ENCODE measurements at regions not wholly inside any gene's neighbourhood (a gene's known extent, or its start where the extent isn't known, plus 50 kb on each side); places are given as distances from the start of the nearest gene placed in this dataset.

DNA sequence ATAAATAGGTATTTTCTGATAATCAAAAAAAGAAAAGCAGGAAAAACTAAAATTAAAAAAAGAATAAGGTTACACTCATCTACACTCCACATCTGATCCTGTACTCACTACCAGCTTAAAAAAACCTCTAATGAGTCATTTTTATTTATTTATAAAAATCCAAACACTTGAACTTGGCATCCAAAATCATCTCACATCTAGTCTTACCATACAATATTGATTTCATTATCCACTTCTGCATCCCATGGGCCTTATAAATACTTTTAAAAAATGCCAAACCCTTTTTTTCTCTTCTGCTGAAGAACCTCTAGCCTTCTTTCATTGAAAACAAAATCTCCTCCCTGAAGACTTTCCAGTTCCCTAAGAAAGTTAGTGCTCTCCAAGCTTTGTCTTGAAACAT is 109.7 kb downstream of the TMTC3 start:
- Mint-ChIP-seq H3K36me3 (no peaks in the 10 kb centered on the region), H3K27me3 (no peaks in the 10 kb centered on the region), H3K27ac (no peak overlapping the region), H3K4me1 (no peaks in the 10 kb centered on the region), H3K9me3 (no peaks in the 10 kb centered on the region), H3K4me3 (no peak overlapping the region)
- no peak for ATAC-seq (replicated peaks)
- DNase-seq: no peak

GRCh38 chr12:88253371-88253978 is 111.4 kb downstream of the TMTC3 start:
- H3K4me3 Mint-ChIP-seq: no peak overlapping the region
- no peaks in the 10 kb centered on the region for H3K36me3 Mint-ChIP-seq
- ATAC-seq (replicated peaks) (no peak), DNase-seq (no peak)
- no peak overlapping the region for H3K27ac Mint-ChIP-seq
- no peaks in the 10 kb centered on the region for H3K4me1 Mint-ChIP-seq
- H3K27me3 Mint-ChIP-seq: no peaks in the 10 kb centered on the region
- H3K9me3 Mint-ChIP-seq: no peaks in the 10 kb centered on the region

- ATAC-seq (replicated peaks): no peak
- Mint-ChIP-seq H3K4me1 (no peaks in the 10 kb centered on the region), H3K4me3 (no peak overlapping the region)
Observed at GRCh38 chr12:88255224-88255623, 113.1 kb downstream of the TMTC3 start.

GRCh38 chr12:88255847-88256246 is 113.7 kb downstream of the TMTC3 start:
- Mint-ChIP-seq H3K27ac (no peak overlapping the region), H3K4me1 (no peaks in the 10 kb centered on the region), H3K36me3 (no peaks in the 10 kb centered on the region)

More at GRCh38 chr12:88255224-88255623, 113.1 kb downstream of the TMTC3 start:
- DNase-seq: no peak
- Mint-ChIP-seq H3K27ac (no peak overlapping the region), H3K27me3 (no peaks in the 10 kb centered on the region), H3K36me3 (no peaks in the 10 kb centered on the region), H3K9me3 (no peaks in the 10 kb centered on the region)

DNA sequence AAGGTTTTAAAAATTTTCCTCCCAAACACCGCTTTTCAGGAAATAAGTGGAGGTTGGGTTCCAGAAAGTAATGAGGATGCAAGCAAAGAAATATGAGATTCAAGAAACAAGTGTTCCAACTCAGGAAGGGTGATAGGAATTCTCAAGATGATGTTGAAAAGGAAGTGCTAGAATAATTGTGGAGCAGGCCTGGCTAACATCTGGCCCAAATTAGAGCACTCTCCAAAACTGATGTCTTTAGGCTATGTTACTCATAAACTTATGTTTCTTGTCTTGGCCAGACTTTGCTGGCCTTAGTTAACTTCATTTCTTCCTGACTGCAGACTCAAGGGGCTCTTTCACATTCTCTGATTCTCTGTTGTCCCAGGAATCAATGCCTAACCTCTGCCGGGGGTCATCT is 116.3 kb downstream of the TMTC3 start:
- ATAC-seq (replicated peaks) (no peak), DNase-seq (no peak)
- H3K36me3 Mint-ChIP-seq: no peaks in the 10 kb centered on the region
- no peak overlapping the region for H3K4me3 Mint-ChIP-seq
- no peak overlapping the region for H3K27ac Mint-ChIP-seq
- no peaks in the 10 kb centered on the region for H3K27me3 Mint-ChIP-seq
- H3K9me3 Mint-ChIP-seq: no peaks in the 10 kb centered on the region
- no peaks in the 10 kb centered on the region for H3K4me1 Mint-ChIP-seq

More at GRCh38 chr12:88255847-88256246, 113.7 kb downstream of the TMTC3 start:
- no peak for DNase-seq
- ATAC-seq (replicated peaks): no peak
- Mint-ChIP-seq H3K9me3 (no peaks in the 10 kb centered on the region), H3K27me3 (no peaks in the 10 kb centered on the region), H3K4me3 (no peak overlapping the region)

- Mint-ChIP-seq H3K4me3 (no peak overlapping the region), H3K4me1 (no peaks in the 10 kb centered on the region), H3K9me3 (peaks cover 0 to 3% of the 10 kb centered on the region in 2 donors), H3K36me3 (no peaks in the 10 kb centered on the region), H3K27ac (no peak overlapping the region), H3K27me3 (no peaks in the 10 kb centered on the region)
- ATAC-seq (replicated peaks): no peak
- no peak for DNase-seq
Observed at GRCh38 chr12:88266806-88267360, 124.8 kb downstream of the TMTC3 start.

- Mint-ChIP-seq H3K4me1 (no peaks in the 10 kb centered on the region), H3K9me3 (peaks cover 0 to 4% of the 10 kb centered on the region in 2 donors), H3K4me3 (no peak overlapping the region), H3K27ac (no peak overlapping the region), H3K27me3 (no peaks in the 10 kb centered on the region), H3K36me3 (no peaks in the 10 kb centered on the region)
- ATAC-seq (replicated peaks): no peak
- no peak for DNase-seq
Observed at GRCh38 chr12:88267630-88268029, 125.5 kb downstream of the TMTC3 start.

- DNase-seq (no peak), ATAC-seq (replicated peaks) (no peak)
- H3K27ac Mint-ChIP-seq: no peak overlapping the region
- H3K4me1 Mint-ChIP-seq: no peaks in the 10 kb centered on the region
- H3K36me3 Mint-ChIP-seq: no peaks in the 10 kb centered on the region
- no peak overlapping the region for H3K4me3 Mint-ChIP-seq
- no peaks in the 10 kb centered on the region for H3K27me3 Mint-ChIP-seq
- H3K9me3 Mint-ChIP-seq: peaks cover 0 to 5% of the 10 kb centered on the region in 2 donors
Observed at GRCh38 chr12:88272456-88272855, 130.3 kb downstream of the TMTC3 start.

DNA sequence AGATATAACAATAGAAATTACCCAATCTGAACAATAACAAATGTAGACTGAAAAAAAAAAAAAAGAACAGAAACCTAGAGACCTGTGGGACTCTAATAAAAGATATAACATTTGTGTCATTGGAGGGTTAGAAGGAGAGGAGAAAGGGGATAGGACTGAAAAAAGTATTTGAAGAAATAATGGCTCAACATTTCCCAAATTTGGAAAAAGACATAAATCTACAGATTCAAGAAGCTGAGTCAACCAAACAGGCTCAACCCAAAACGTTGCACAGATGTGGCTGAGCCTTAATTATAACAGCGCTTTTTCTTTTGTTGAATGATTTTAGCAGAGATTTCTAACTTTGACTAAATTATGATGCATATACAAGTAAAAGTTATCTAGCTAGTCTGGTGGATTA is 131.3 kb downstream of the TMTC3 start:
- no peak for ATAC-seq (replicated peaks)
- DNase-seq: no peak
- no peaks in the 10 kb centered on the region for H3K4me1 Mint-ChIP-seq
- no peak overlapping the region for H3K4me3 Mint-ChIP-seq
- no peaks in the 10 kb centered on the region for H3K27me3 Mint-ChIP-seq
- peaks cover 0 to 5% of the 10 kb centered on the region in 2 donors for H3K9me3 Mint-ChIP-seq
- H3K27ac Mint-ChIP-seq: no peak overlapping the region
- H3K36me3 Mint-ChIP-seq: no peaks in the 10 kb centered on the region

- Mint-ChIP-seq H3K27ac (no peak overlapping the region), H3K4me3 (no peak overlapping the region)
Observed at GRCh38 chr12:88273875-88274274, 131.8 kb downstream of the TMTC3 start.

GRCh38 chr12:88291498-88292131 is 149.5 kb downstream of the TMTC3 start:
- Mint-ChIP-seq H3K4me1 (no peaks in the 10 kb centered on the region), H3K4me3 (no peak overlapping the region), H3K27ac (no peak overlapping the region), H3K36me3 (no peaks in the 10 kb centered on the region), H3K27me3 (no peaks in the 10 kb centered on the region), H3K9me3 (peaks cover 2 to 8% of the 10 kb centered on the region in 2 donors)
- no peak for DNase-seq
- ATAC-seq (replicated peaks): no peak

More at GRCh38 chr12:88273875-88274274, 131.8 kb downstream of the TMTC3 start:
- ATAC-seq (replicated peaks) (no peak), DNase-seq (no peak)
- no peaks in the 10 kb centered on the region for H3K27me3 Mint-ChIP-seq
- H3K9me3 Mint-ChIP-seq: peaks cover 0 to 5% of the 10 kb centered on the region in 2 donors
- no peaks in the 10 kb centered on the region for H3K36me3 Mint-ChIP-seq
- no peaks in the 10 kb centered on the region for H3K4me1 Mint-ChIP-seq

GRCh38 chr12:88298014-88298682 is 156.0 kb downstream of the TMTC3 start:
- Mint-ChIP-seq H3K4me3 (no peak overlapping the region), H3K27me3 (no peaks in the 10 kb centered on the region), H3K36me3 (no peaks in the 10 kb centered on the region), H3K27ac (peak overlapping the region; percentile 22), H3K9me3 (peaks cover 3 to 8% of the 10 kb centered on the region in 2 donors), H3K4me1 (no peaks in the 10 kb centered on the region)
- no peak for ATAC-seq (replicated peaks)
- no peak for DNase-seq

- H3K27me3 Mint-ChIP-seq: no peaks in the 10 kb centered on the region
- H3K36me3 Mint-ChIP-seq: no peaks in the 10 kb centered on the region
- peak overlapping the region; percentile 22 for H3K27ac Mint-ChIP-seq
- ATAC-seq (replicated peaks) (peak; percentile 26 to 47), DNase-seq (no peak)
- no peak overlapping the region for H3K4me3 Mint-ChIP-seq
- H3K9me3 Mint-ChIP-seq: peaks cover 1 to 8% of the 10 kb centered on the region in 2 donors
- no peaks in the 10 kb centered on the region for H3K4me1 Mint-ChIP-seq
Observed at GRCh38 chr12:88298761-88299242, 156.7 kb downstream of the TMTC3 start.

GRCh38 chr12:88299567-88300101 is 157.5 kb downstream of the TMTC3 start:
- peak; percentile 19 for DNase-seq
- peak; percentile 83 to 93 for ATAC-seq (replicated peaks)
- H3K4me1 Mint-ChIP-seq: no peaks in the 10 kb centered on the region
- H3K4me3 Mint-ChIP-seq: no peak overlapping the region
- no peaks in the 10 kb centered on the region for H3K36me3 Mint-ChIP-seq
- H3K27ac Mint-ChIP-seq: no peak overlapping the region
- H3K9me3 Mint-ChIP-seq: peaks cover 1 to 7% of the 10 kb centered on the region in 2 donors
- H3K27me3 Mint-ChIP-seq: no peaks in the 10 kb centered on the region

Data from stimulated activated naive B cell treated with anti-CD40 and anti-IgM and Interleukin-4, amounts not matched to agents 10 μg/mL and 1 μg/mL and 100 μg/mL, for 72 hours (primary cell).